Activated naive CD8-positive, alpha-beta T cell treated with anti-CD3 and anti-CD28 coated beads, Interleukin-2, amount 10 ng/mL, durations not matched to agents 7 days and 5 days (primary cell): ENCODE measurements at regions not wholly inside any gene's neighbourhood (a gene's known extent, or its start where the extent isn't known, plus 50 kb on each side); places are given as distances from the start of the nearest gene placed in this dataset.

Experiments used
- ATAC-seq: fragments of 150-1000 bp; cut with Tn5 transposase; one replicate; pipeline ENCODE4 v1.10.0; 2021; ENCODE audit warnings: low read depth, moderate library complexity
- POLR2A ChIA-PET: fragments of 350-600 bp; sonication (Branson Sonifier 250); formaldehyde crosslinking; loops from one replicate; lab custom pipeline; 2021; ENCODE audit warnings: antibody characterized with exemption; lab: Charles Lee
- DNase-seq: peaks from one replicate; pipeline ENCODE4 v3.0.0; 2021
- H3K27ac Mint-ChIP-seq: one replicate; pipeline ENCODE4 v1.8.0; 2022; ENCODE audit warnings: mild to moderate bottlenecking, mixed read lengths
- H3K27me3 Mint-ChIP-seq: one replicate; pipeline ENCODE4 v1.8.0; 2022; ENCODE audit warnings: mild to moderate bottlenecking, moderate library complexity, mixed read lengths
- H3K36me3 Mint-ChIP-seq: one replicate; pipeline ENCODE4 v1.8.0; 2021; ENCODE audit warnings: mild to moderate bottlenecking, mixed read lengths
- H3K4me1 Mint-ChIP-seq: one replicate; pipeline ENCODE4 v1.8.0; 2021; ENCODE audit warnings: mixed read lengths
- H3K4me3 Mint-ChIP-seq: one replicate; pipeline ENCODE4 v1.8.0; 2022; ENCODE audit warnings: mild to moderate bottlenecking, moderate library complexity, mixed read lengths
- H3K9me3 Mint-ChIP-seq: one replicate; pipeline ENCODE4 v1.8.0; 2021; ENCODE audit warnings: mixed read lengths

DNA sequence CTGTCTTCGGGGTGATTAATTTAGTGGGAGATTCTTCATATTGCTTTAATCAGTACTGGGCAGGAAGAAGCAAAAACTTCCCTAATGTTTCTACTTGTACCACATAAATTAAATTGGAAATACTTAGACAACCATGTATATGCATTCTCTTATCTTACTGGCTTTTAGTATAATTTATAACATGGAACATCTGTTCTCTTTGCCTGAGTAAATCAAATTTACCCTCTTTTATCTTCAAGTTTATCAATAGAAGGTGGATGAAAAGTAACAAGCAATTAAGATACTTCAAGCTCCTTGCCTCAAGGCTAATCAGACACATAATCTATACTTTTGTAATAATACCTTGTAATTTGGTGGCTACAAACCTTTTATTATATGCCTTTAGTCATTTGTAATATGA, 274.4 kb upstream of the ARX start:
- no peaks in the 10 kb centered on the region for H3K36me3 Mint-ChIP-seq
- peaks cover 2% of the 10 kb centered on the region for H3K27me3 Mint-ChIP-seq
- POLR2A ChIA-PET: no interaction called here
- no peaks in the 10 kb centered on the region for H3K9me3 Mint-ChIP-seq
- ATAC-seq (no peak), DNase-seq (no peak)
- no peaks in the 10 kb centered on the region for H3K4me1 Mint-ChIP-seq
- H3K27ac Mint-ChIP-seq: no peak overlapping the region
- no peak overlapping the region for H3K4me3 Mint-ChIP-seq

- H3K4me3 Mint-ChIP-seq: no peak overlapping the region
These were observed 272.9 kb upstream of the ARX start for GRCh38 chrX:25288676-25289075.

DNA sequence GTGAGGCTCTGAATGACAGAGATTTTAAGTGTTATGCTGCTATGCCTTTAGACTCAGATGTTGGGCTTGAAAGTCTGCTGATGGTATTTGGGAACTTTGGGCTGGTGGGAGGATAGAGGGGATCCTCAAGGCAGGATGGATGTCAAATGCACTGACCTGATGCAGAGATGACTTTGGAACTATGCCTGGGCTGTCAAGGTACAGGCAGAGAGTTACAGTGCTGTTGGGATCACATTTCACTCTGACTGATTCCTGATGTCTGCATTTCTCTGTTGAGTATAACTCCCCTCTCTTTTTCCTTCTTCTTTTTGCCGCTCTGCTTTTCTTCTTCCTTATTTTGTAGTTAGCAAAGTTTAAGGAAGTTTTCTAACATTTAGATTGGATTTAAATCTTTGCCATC, 271.8 kb upstream of the ARX start:
- Mint-ChIP-seq H3K36me3 (no peaks in the 10 kb centered on the region), H3K27ac (no peak overlapping the region), H3K4me3 (no peak overlapping the region), H3K4me1 (no peaks in the 10 kb centered on the region), H3K9me3 (no peaks in the 10 kb centered on the region), H3K27me3 (peaks cover 2% of the 10 kb centered on the region)
- DNase-seq (no peak), ATAC-seq (no peak)
- POLR2A ChIA-PET: no interaction called here

More at GRCh38 chrX:25288676-25289075, 272.9 kb upstream of the ARX start:
- H3K27me3 Mint-ChIP-seq: peaks cover 2% of the 10 kb centered on the region
- no peak overlapping the region for H3K27ac Mint-ChIP-seq
- H3K4me1 Mint-ChIP-seq: no peaks in the 10 kb centered on the region
- no peak for DNase-seq
- no peak for ATAC-seq
- POLR2A ChIA-PET: no interaction called here
- H3K9me3 Mint-ChIP-seq: no peaks in the 10 kb centered on the region
- H3K36me3 Mint-ChIP-seq: no peaks in the 10 kb centered on the region

DNA sequence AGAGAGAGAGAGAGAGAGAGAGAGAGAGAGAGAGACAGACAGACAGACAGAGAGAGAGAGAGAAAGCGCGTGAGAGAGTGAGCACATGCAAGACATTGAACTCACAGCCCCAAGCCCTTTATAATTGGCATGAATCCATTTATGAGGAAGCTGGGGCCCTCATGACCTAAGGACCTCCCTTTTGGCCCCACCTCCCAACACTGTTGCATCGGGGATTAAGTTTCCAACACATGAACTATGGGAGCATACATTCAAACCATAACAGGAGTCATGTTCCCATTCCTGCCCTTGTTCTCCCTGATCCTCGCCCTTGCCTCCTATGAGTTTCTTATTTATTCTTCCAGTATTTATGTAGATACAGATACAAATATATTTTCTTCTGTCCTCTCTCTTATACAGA, 269.8 kb upstream of the ARX start:
- H3K4me1 Mint-ChIP-seq: no peaks in the 10 kb centered on the region
- H3K4me3 Mint-ChIP-seq: no peak overlapping the region
- no peak overlapping the region for H3K27ac Mint-ChIP-seq
- H3K27me3 Mint-ChIP-seq: peaks cover 2% of the 10 kb centered on the region
- no peaks in the 10 kb centered on the region for H3K36me3 Mint-ChIP-seq
- DNase-seq (no peak), ATAC-seq (no peak)
- POLR2A ChIA-PET: no interaction called here
- H3K9me3 Mint-ChIP-seq: no peaks in the 10 kb centered on the region

- Mint-ChIP-seq H3K27ac (no peak overlapping the region), H3K4me3 (no peak overlapping the region), H3K27me3 (no peaks in the 10 kb centered on the region), H3K9me3 (no peaks in the 10 kb centered on the region), H3K36me3 (no peaks in the 10 kb centered on the region), H3K4me1 (no peaks in the 10 kb centered on the region)
- POLR2A ChIA-PET: no interaction called here
- DNase-seq (no peak), ATAC-seq (no peak)
These were observed 263.7 kb upstream of the ARX start for GRCh38 chrX:25279510-25279909.

- no peak overlapping the region for H3K4me3 Mint-ChIP-seq
- no peaks in the 10 kb centered on the region for H3K4me1 Mint-ChIP-seq
- H3K27me3 Mint-ChIP-seq: no peaks in the 10 kb centered on the region
- no peaks in the 10 kb centered on the region for H3K9me3 Mint-ChIP-seq
- no peak overlapping the region for H3K27ac Mint-ChIP-seq
- DNase-seq (no peak), ATAC-seq (no peak)
- H3K36me3 Mint-ChIP-seq: no peaks in the 10 kb centered on the region
- POLR2A ChIA-PET: no interaction called here
These were observed 262.6 kb upstream of the ARX start for GRCh38 chrX:25278341-25278740.

DNA sequence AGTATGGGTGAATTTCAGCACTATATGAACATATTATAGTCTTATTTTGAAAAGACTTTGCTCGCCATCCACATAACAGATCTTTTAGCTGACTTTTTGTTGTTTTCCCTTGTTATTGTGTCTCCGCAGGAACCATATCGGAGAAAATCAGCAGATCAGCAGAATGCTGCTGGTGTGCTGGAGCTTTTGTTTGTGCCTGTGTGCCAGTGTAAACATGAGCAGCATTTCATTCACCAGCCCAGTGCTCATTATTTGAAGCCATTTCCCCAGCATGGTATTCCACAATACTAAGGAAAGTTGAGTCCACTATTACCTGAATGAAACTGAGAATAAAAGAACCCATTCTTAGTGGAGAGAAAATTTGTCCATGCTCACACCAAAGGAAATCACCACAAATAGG, 261.8 kb upstream of the ARX start:
- POLR2A ChIA-PET: no interaction called here
- no peaks in the 10 kb centered on the region for H3K9me3 Mint-ChIP-seq
- no peak overlapping the region for H3K4me3 Mint-ChIP-seq
- ATAC-seq (no peak), DNase-seq (no peak)
- no peaks in the 10 kb centered on the region for H3K4me1 Mint-ChIP-seq
- no peak overlapping the region for H3K27ac Mint-ChIP-seq
- no peaks in the 10 kb centered on the region for H3K27me3 Mint-ChIP-seq
- no peaks in the 10 kb centered on the region for H3K36me3 Mint-ChIP-seq

DNA sequence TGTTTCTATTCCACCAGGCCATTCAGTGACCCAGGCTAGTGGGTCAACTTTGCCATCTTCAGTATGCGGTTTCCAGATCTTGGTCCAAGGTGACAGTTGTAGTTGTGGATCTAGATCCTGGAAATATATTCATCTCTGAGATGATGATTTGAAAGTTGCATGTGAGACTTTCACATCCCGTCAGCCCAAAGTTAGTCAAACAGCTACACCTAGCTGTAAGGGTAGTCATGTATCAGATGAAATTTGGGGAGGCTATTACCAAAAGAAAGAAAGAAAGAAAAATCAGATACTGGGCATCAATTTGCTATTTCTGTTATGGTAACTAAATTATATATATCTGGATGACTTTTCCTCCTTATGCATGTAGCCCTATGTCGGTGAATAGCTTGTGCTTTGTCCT, 259.4 kb upstream of the ARX start:
- no peaks in the 10 kb centered on the region for H3K4me1 Mint-ChIP-seq
- no peak overlapping the region for H3K4me3 Mint-ChIP-seq
- no peaks in the 10 kb centered on the region for H3K36me3 Mint-ChIP-seq
- no peaks in the 10 kb centered on the region for H3K9me3 Mint-ChIP-seq
- no peak for ATAC-seq
- POLR2A ChIA-PET: no interaction called here
- DNase-seq: no peak
- H3K27me3 Mint-ChIP-seq: no peaks in the 10 kb centered on the region
- H3K27ac Mint-ChIP-seq: no peak overlapping the region

GRCh38 chrX:25241461-25241860, 225.7 kb upstream of the ARX start:
- no peak for DNase-seq
- H3K36me3 Mint-ChIP-seq: no peaks in the 10 kb centered on the region
- no peak for ATAC-seq
- POLR2A ChIA-PET: no interaction called here
- no peaks in the 10 kb centered on the region for H3K9me3 Mint-ChIP-seq
- no peak overlapping the region for H3K4me3 Mint-ChIP-seq
- H3K27me3 Mint-ChIP-seq: no peaks in the 10 kb centered on the region
- H3K4me1 Mint-ChIP-seq: no peaks in the 10 kb centered on the region
- H3K27ac Mint-ChIP-seq: no peak overlapping the region

DNA sequence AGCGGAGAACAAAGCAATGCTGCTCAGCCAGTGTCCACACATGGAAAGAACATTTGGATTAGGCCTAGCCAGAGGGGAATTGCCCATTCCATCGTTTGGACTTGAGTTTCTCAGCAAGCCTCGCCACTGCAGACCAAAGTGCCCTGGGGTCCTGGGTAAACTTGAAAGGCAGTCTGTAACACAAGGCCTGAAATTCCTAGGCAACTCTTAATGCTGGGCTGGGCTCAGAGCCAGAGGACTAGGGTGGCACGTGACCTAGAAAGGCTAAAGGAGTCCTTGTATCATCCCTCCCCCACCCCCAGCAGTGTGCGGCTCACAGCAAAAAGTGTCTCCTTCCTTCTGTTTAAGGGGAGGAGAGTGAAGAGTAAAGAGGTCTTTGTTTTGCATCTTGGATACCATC, 210.4 kb upstream of the ARX start:
- Mint-ChIP-seq H3K36me3 (no peaks in the 10 kb centered on the region), H3K4me3 (no peak overlapping the region), H3K27ac (no peak overlapping the region), H3K4me1 (no peaks in the 10 kb centered on the region), H3K27me3 (no peaks in the 10 kb centered on the region), H3K9me3 (no peaks in the 10 kb centered on the region)
- DNase-seq (no peak), ATAC-seq (no peak)
- POLR2A ChIA-PET: no interaction called here

- Mint-ChIP-seq H3K4me1 (no peaks in the 10 kb centered on the region), H3K27me3 (no peaks in the 10 kb centered on the region), H3K27ac (no peak overlapping the region), H3K4me3 (no peak overlapping the region), H3K36me3 (no peaks in the 10 kb centered on the region), H3K9me3 (no peaks in the 10 kb centered on the region)
- no peak for ATAC-seq
- DNase-seq: no peak
- POLR2A ChIA-PET: no interaction called here
These were observed 203.7 kb upstream of the ARX start for GRCh38 chrX:25219480-25219879.

DNA sequence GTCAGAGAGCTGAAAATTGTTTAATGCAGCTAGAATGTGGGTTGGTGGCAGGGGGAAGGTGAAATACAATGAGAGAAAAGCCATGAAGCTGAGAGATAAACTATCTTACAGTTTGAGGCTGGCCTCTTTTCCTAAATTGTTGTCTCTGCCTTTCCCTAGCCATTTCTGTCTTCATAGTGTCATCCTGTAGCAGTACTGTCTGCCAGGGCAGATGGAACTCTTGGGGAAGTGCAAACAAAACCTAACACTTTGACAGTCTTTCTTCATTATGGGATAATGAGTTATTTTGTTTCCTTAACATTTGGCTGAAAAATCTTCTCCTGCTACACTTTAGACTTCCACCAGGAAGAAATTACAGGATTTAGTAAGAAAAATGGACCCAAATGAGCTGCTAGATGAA, 197.8 kb upstream of the ARX start:
- DNase-seq (no peak), ATAC-seq (no peak)
- H3K4me3 Mint-ChIP-seq: no peak overlapping the region
- no peaks in the 10 kb centered on the region for H3K4me1 Mint-ChIP-seq
- H3K27me3 Mint-ChIP-seq: no peaks in the 10 kb centered on the region
- no peaks in the 10 kb centered on the region for H3K9me3 Mint-ChIP-seq
- H3K27ac Mint-ChIP-seq: no peak overlapping the region
- no peaks in the 10 kb centered on the region for H3K36me3 Mint-ChIP-seq
- POLR2A ChIA-PET: no interaction called here

GRCh38 chrX:25207803-25208475, 192.2 kb upstream of the ARX start:
- Mint-ChIP-seq H3K4me3 (no peak overlapping the region), H3K27me3 (no peaks in the 10 kb centered on the region), H3K36me3 (no peaks in the 10 kb centered on the region), H3K27ac (no peak overlapping the region), H3K9me3 (no peaks in the 10 kb centered on the region), H3K4me1 (no peaks in the 10 kb centered on the region)
- POLR2A ChIA-PET: no interaction called here
- no peak for DNase-seq
- no peak for ATAC-seq

DNA sequence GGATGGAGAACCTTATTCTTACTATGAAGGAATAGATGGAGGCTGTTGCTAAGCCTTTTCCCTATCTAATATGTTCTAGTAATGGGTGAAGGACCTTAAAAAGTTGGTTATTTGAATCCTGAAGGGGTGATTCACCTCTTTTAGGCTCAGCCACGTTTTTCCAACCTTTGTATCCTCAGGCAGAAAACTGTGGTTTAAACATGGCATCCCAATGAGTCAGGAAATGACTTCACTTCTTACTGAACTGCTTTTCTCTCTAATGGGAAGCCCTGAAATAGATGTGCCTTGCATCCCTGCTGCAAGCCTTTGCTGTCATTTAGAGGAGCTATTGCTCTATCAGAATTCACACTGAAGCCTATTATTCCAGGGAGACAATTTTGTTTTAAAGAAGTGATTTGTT, 191.0 kb upstream of the ARX start:
- no peaks in the 10 kb centered on the region for H3K27me3 Mint-ChIP-seq
- ATAC-seq: no peak
- H3K36me3 Mint-ChIP-seq: no peaks in the 10 kb centered on the region

DNA sequence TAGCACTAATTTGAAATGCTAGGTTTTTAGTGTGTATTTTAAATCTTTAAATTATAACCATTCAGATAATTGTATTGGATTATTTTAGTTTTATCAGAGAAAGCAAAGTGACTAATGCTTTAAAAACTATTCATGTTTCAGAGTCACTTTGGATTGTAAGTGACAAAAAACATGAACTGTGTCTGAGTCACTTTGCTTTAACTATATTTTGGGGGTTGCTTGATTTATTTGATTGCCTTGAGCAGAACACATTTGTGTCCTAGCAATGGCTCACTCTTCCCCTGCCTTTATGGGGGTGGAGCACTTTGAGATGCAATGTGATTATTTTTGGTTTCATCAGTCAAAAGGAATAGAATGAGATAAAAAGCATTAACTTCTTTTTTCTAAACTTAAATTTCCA, 188.4 kb upstream of the ARX start:
- H3K36me3 Mint-ChIP-seq: no peaks in the 10 kb centered on the region
- H3K27ac Mint-ChIP-seq: no peak overlapping the region
- DNase-seq (no peak), ATAC-seq (no peak)
- H3K4me1 Mint-ChIP-seq: no peaks in the 10 kb centered on the region
- no peaks in the 10 kb centered on the region for H3K9me3 Mint-ChIP-seq
- H3K4me3 Mint-ChIP-seq: no peak overlapping the region
- POLR2A ChIA-PET: no interaction called here
- H3K27me3 Mint-ChIP-seq: no peaks in the 10 kb centered on the region

More for the DNA sequence above, 191.0 kb upstream of the ARX start:
- Mint-ChIP-seq H3K4me1 (no peaks in the 10 kb centered on the region), H3K9me3 (no peaks in the 10 kb centered on the region), H3K4me3 (no peak overlapping the region), H3K27ac (no peak overlapping the region)
- POLR2A ChIA-PET: no interaction called here
- DNase-seq: no peak
